A549 (cell line): ENCODE measurements at regions not wholly inside any gene's neighbourhood (a gene's known extent, or its start where the extent isn't known, plus 50 kb on each side); places are given as distances from the start of the nearest gene placed in this dataset.
A peak's percentile ranks its signal among the peaks of the same experiment; 100 is the strongest.

Source experiments
- ATAC-seq, 2 experiments: fragments of 200-7000 bp in 1 of 2; fragments of >200 bp in 1 of 2; cut with Nextera tagmentation in 1 of 2; cut with Tn5 transposase in 1 of 2; 3 replicates each; pipeline versions ENCODE4 v1.8.0 to v1.9.1; 2018 to 2020; ENCODE audit warnings: mild to moderate bottlenecking in 1 of 2, moderate library complexity in 1 of 2
- CTCF ChIA-PET: fragments of 300-600 bp; sonication (Branson Sonifier 250); formaldehyde crosslinking; extraction: SDS; loops from one replicate; lab custom pipeline; 2021; ENCODE audit warnings: antibody characterized with exemption, inconsistent platforms; lab: Yijun Ruan, JAX
- POLR2A ChIA-PET: fragments of 350-600 bp; formaldehyde crosslinking; extraction: SDS; loops from one replicate; lab custom pipeline; 2021; ENCODE audit warnings: antibody characterized with exemption, inconsistent platforms; lab: Yijun Ruan, JAX
- DNase-seq, 2 experiments: peaks; one replicate each; pipeline versions ENCODE4 v3.0.0 to v3.0.0-alpha.2; 2011 to 2016; ENCODE audit warnings: low read depth in 1 of 2, low spot score in 1 of 2
- FAIRE-seq: peaks from 2 replicates; lab custom pipeline; 2011; peaks lifted over from hg19 to GRCh38; lab: Jason Lieb, UNC
- H3K27ac ChIP-seq, 2 experiments: fragments of >200 bp; sonication (Bioruptor Twin); formaldehyde crosslinking; 3 replicates each; pipeline ENCODE4 v1.5.1; 2016 to 2017
- H3K4me1 ChIP-seq: fragments of >200 bp; sonication (Bioruptor Twin); formaldehyde crosslinking; 3 replicates; pipeline ENCODE4 v1.6.1; 2016
- H3K4me2 ChIP-seq: fragments of >200 bp; sonication (Bioruptor Twin); formaldehyde crosslinking; 3 replicates; pipeline ENCODE4 v1.6.1; 2016
- H3K4me3 ChIP-seq: fragments of >200 bp; sonication (Bioruptor Twin); formaldehyde crosslinking; 3 replicates; pipeline ENCODE4 v1.5.1; 2016
- H3K9me3 ChIP-seq: fragments of >200 bp; sonication (Bioruptor Twin); formaldehyde crosslinking; 3 replicates; pipeline ENCODE4 v1.6.1; 2016
- CBX2 ChIP-seq: fragments of 200-600 bp; sonication (generic); IDR thresholded peaks from 2 replicates; pipeline ENCODE4 v1.6.1; 2016; ENCODE audit warnings: low read depth, mild to moderate bottlenecking, borderline replicate concordance
- CBX8 ChIP-seq: fragments of 200-600 bp; sonication (generic); IDR thresholded peaks from 2 replicates; pipeline ENCODE4 v1.6.1; 2016
- CEBPB ChIP-seq, 2 experiments: fragments of >200 bp in 1 of 2; sonication (Bioruptor Twin) in 1 of 2; formaldehyde crosslinking in 1 of 2; IDR thresholded peaks; 2 replicates each; pipeline ENCODE4 v1.6.1; 2012 to 2016
- CHD4 ChIP-seq: fragments of 200-600 bp; sonication (generic); IDR thresholded peaks from 2 replicates; pipeline ENCODE4 v1.6.1; 2016; ENCODE audit warnings: antibody characterized with exemption, mild to moderate bottlenecking, borderline replicate concordance
- CTCF ChIP-seq: fragments of >200 bp; sonication (Bioruptor Twin); formaldehyde crosslinking; IDR thresholded peaks from 3 replicates; pipeline ENCODE4 v1.5.1; 2016
- EP300 ChIP-seq, 2 experiments: fragments of >200 bp; sonication (Bioruptor Twin); formaldehyde crosslinking; IDR thresholded peaks; 2 replicates in 1 of 2; 3 replicates in 1 of 2; pipeline ENCODE4 v1.6.1; 2016 to 2017
- FOSL2 ChIP-seq, 2 experiments: fragments of 450-650 bp in 1 of 2; fragments of >200 bp in 1 of 2; sonication (Bioruptor Twin) in 1 of 2; formaldehyde crosslinking; IDR thresholded peaks; 2 replicates each; pipeline versions ENCODE4 v1.5.0 to v1.6.1; 2016 to 2020; ENCODE audit warnings: mild to moderate bottlenecking in 1 of 2, moderate library complexity in 1 of 2
- FOXS1 ChIP-seq: fragments of 250-450 bp; sonication (Bioruptor Pico); IDR thresholded peaks from 2 replicates; pipeline ENCODE4 v1.5.0; 2020; ENCODE audit warnings: mild to moderate bottlenecking, moderate library complexity
- GATA3 ChIP-seq: IDR thresholded peaks from 2 replicates; pipeline ENCODE4 v1.6.1; 2012; ENCODE audit warnings: borderline replicate concordance
- HES2 ChIP-seq: fragments of >200 bp; sonication (Bioruptor Twin); formaldehyde crosslinking; IDR thresholded peaks from 2 replicates; pipeline ENCODE4 v1.6.1; 2016
- HOXB5 ChIP-seq: fragments of 250-450 bp; sonication (Bioruptor Pico); IDR thresholded peaks from 2 replicates; pipeline ENCODE4 v1.5.0; 2020; ENCODE audit warnings: mild to moderate bottlenecking, moderate library complexity
- JUN ChIP-seq, 2 experiments: fragments of >200 bp; sonication (Bioruptor Twin); formaldehyde crosslinking; IDR thresholded peaks; 2 replicates in 1 of 2; 3 replicates in 1 of 2; pipeline ENCODE4 v1.6.1; 2016 to 2017
- JUNB ChIP-seq: fragments of >200 bp; sonication (Bioruptor Twin); formaldehyde crosslinking; IDR thresholded peaks from 2 replicates; pipeline ENCODE4 v1.6.1; 2016
- KDM5A ChIP-seq: fragments of 200-600 bp; sonication (generic); IDR thresholded peaks from 2 replicates; pipeline ENCODE4 v1.6.1; 2016; ENCODE audit warnings: antibody characterized with exemption, mild to moderate bottlenecking
- MAFK ChIP-seq: fragments of 450-650 bp; IDR thresholded peaks from 2 replicates; pipeline ENCODE4 v1.6.1; 2014; ENCODE audit not compliant: partially characterized antibody
- MAZ ChIP-seq: fragments of 150-350 bp; IDR thresholded peaks from 2 replicates; pipeline ENCODE4 v1.6.1; 2014; ENCODE audit warnings: antibody characterized with exemption, low read depth, low read length, borderline replicate concordance
- NFE2L2 ChIP-seq: fragments of 150-350 bp; conservative IDR thresholded peaks from 2 replicates; pipeline ENCODE4 v1.6.1; 2014; ENCODE audit warnings: low read length
- RAD21 ChIP-seq, 2 experiments: fragments of >200 bp in 1 of 2; sonication (Bioruptor Twin) in 1 of 2; formaldehyde crosslinking in 1 of 2; IDR thresholded peaks in 1 of 2; conservative IDR thresholded peaks in 1 of 2; 2 replicates in 1 of 2; 3 replicates in 1 of 2; pipeline ENCODE4 v1.6.1; 2012 to 2018; ENCODE audit warnings: inconsistent platforms in 1 of 2
- RCOR1 ChIP-seq: fragments of 150-350 bp; IDR thresholded peaks from 2 replicates; pipeline ENCODE4 v1.6.1; 2014; ENCODE audit warnings: antibody characterized with exemption, low read length, low read depth
- SMC3 ChIP-seq: fragments of >200 bp; sonication (Bioruptor Twin); formaldehyde crosslinking; IDR thresholded peaks from 3 replicates; pipeline ENCODE4 v1.6.1; 2018; ENCODE audit warnings: inconsistent platforms
- ZFP36 ChIP-seq: fragments of 450-650 bp; IDR thresholded peaks from 2 replicates; pipeline ENCODE4 v1.6.1; 2014; ENCODE audit warnings: borderline replicate concordance; ENCODE audit not compliant: partially characterized antibody
- WGBS: methylation state at CpG from one replicate; pipeline ENCODE4 v1.1.6; 2017; ENCODE audit errors: missing lambda C conversion rate; 5-methylcytosine and 5-hydroxymethylcytosine counted together
- TF ChIP-seq, protein P1 (sequence below): fragments of >200 bp; sonication (Bioruptor Twin); formaldehyde crosslinking; IDR thresholded peaks from 3 replicates; pipeline ENCODE4 v1.6.1; 2016
- TF ChIP-seq, protein P2 (sequence below): fragments of 200-600 bp; sonication (generic); IDR thresholded peaks from 2 replicates; pipeline ENCODE4 v1.6.1; 2016; ENCODE audit warnings: antibody characterized with exemption, mild to moderate bottlenecking, moderate library complexity

DNA sequence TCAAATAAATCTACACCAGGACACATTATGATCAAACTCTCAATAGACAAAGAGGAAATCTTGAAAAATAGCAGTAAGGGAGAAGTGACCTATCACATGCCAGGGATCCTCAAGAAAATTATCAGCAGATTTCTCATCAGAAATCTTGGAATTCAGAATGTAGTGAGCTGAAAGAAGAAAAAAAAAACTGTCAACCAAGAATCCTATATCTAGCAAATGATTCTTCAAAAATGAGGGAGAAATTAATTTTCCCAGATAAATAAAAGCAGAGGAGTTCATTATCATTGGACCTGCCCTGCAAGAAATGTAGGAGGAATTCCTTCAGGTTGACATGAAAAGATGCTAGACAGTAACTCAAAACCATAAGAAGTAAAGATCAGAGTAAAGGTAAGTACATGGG, 363.6 kb downstream of the TFAP2A start:
- Histone ChIP-seq H3K4me2 (no peak overlapping the region), H3K4me1 (peaks cover 29% of the 10 kb centered on the region), H3K4me3 (no peak overlapping the region), H3K27ac (no peak overlapping the region), H3K9me3 (peaks cover 4% of the 10 kb centered on the region; the same call in 2 of the 3 replicates)
- ChIA-PET CTCF (interaction anchor here (0.8 kb wide), 1 partner anchor 160 kb away, joined by 3 read pairs; no protein-coding TSS in a partner anchor), POLR2A (no interaction called here)
- DNase-seq: no peak
- ATAC-seq: no peak
- TF ChIP-seq MAZ: no peak
- TF ChIP-seq MAFK: no peak
- no peak for TF ChIP-seq RAD21 (conservative IDR thresholded peaks at IDR 0.05 in 1 of 2, IDR thresholded peaks at IDR 0.05 in 1 of 2)
- no peak for TF ChIP-seq NFE2L2
- TF ChIP-seq CEBPB (IDR thresholded peaks at IDR 0.05): no peak
- FAIRE-seq: no peak

DNA sequence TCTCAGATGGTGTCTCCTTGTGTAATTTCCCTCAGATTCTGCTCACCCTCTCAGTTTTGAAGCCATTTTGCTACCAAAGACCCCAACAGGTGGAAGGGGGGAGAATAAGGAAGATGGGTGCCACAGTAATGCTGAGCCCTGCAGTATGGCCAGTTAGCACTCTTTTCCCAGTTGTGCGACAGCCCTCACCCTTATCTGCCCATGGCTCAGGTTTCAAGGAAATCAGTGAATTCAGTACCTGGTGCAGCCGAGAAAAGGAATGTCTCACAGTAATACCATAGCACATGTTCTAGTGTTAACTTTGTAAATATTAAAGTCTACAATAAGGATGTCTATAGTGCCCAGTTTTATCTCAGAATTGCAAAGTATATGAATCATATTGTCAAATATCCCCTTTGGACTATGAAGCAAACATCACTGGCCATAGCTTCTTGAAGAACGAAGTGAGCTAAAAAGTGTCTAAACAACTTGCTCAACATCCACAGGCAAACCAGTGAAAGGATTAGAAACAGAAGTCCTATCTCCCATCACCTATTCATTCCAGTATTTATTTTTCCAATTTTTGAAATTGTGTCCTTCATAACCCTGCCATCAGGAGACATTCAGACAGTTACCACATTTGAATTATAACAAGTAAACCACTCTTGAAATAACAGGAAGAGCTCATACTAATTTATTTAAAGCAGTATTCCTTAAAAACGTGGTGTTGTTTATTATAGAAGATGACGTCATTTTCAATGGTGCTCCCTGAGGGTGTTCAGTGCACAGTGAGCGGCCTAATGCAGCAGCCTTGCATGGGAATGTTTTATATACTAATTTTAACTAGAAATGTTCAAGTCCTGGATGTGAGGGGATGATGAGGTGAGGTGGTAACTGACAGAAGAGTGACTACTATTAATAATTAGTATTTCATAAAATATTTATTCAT, 366.2 kb downstream of the TFAP2A start:
- ATAC-seq: peak; percentile 94 to 98
- Histone ChIP-seq H3K4me3 (no peak overlapping the region), H3K4me2 (peak overlapping the region; percentile 55), H3K27ac (peak overlapping the region; percentile 78 to 84), H3K9me3 (peaks cover 4% of the 10 kb centered on the region; the same call in 2 of the 3 replicates), H3K4me1 (peaks cover 29% of the 10 kb centered on the region)
- ChIA-PET CTCF (no interaction called here), POLR2A (interaction anchor here (1.7 kb wide), 1 partner anchor 15 kb away, joined by 5 read pairs; no protein-coding TSS in a partner anchor)
- 17% methylated on average over 6 of the region's 6 CpGs for WGBS
- TF ChIP-seq SMC3 (peak; percentile 24; the same call in 1 of the 3 replicates), CEBPB (IDR thresholded peaks at IDR 0.05) (peak; percentile 80 to 89), CHD4 (no peak), HES2 (peak; percentile 80), FOXS1 (CRISPR knock-in tag) (no peak), GATA3 (peak; percentile 90), CTCF (no peak), CBX2 (no peak), JUNB (peak; percentile 77), RCOR1 (no peak), JUN (IDR thresholded peaks at IDR 0.05) (peak in 1 of 2 experiments; percentile 59; a peak in 3 of 5 replicates), CBX8 (no peak), HOXB5 (CRISPR knock-in tag) (no peak), EP300 (IDR thresholded peaks at IDR 0.05) (peak; percentile 66 to 67; a peak in 2 of 5 replicates), KDM5A (no peak), ZFP36 (no peak), NFE2L2 (no peak), FOSL2 (IDR thresholded peaks at IDR 0.05) (peak; percentile 60; the same call in 1 of the 2 replicates), FOSL2 (CRISPR knock-in tag; IDR thresholded peaks at IDR 0.05) (peak; percentile 79), MAFK (no peak), RAD21 (conservative IDR thresholded peaks at IDR 0.05 in 1 of 2, IDR thresholded peaks at IDR 0.05 in 1 of 2) (peak in 1 of 2 experiments; percentile 39; a peak in 3 of 5 replicates)
- TF ChIP-seq, protein P1, sequence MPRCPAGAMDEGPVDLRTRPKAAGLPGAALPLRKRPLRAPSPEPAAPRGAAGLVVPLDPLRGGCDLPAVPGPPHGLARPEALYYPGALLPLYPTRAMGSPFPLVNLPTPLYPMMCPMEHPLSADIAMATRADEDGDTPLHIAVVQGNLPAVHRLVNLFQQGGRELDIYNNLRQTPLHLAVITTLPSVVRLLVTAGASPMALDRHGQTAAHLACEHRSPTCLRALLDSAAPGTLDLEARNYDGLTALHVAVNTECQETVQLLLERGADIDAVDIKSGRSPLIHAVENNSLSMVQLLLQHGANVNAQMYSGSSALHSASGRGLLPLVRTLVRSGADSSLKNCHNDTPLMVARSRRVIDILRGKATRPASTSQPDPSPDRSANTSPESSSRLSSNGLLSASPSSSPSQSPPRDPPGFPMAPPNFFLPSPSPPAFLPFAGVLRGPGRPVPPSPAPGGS: 0 out of 3 replicates have a peak, but pooled peaks have one; percentile 44
- TF ChIP-seq, protein P2, sequence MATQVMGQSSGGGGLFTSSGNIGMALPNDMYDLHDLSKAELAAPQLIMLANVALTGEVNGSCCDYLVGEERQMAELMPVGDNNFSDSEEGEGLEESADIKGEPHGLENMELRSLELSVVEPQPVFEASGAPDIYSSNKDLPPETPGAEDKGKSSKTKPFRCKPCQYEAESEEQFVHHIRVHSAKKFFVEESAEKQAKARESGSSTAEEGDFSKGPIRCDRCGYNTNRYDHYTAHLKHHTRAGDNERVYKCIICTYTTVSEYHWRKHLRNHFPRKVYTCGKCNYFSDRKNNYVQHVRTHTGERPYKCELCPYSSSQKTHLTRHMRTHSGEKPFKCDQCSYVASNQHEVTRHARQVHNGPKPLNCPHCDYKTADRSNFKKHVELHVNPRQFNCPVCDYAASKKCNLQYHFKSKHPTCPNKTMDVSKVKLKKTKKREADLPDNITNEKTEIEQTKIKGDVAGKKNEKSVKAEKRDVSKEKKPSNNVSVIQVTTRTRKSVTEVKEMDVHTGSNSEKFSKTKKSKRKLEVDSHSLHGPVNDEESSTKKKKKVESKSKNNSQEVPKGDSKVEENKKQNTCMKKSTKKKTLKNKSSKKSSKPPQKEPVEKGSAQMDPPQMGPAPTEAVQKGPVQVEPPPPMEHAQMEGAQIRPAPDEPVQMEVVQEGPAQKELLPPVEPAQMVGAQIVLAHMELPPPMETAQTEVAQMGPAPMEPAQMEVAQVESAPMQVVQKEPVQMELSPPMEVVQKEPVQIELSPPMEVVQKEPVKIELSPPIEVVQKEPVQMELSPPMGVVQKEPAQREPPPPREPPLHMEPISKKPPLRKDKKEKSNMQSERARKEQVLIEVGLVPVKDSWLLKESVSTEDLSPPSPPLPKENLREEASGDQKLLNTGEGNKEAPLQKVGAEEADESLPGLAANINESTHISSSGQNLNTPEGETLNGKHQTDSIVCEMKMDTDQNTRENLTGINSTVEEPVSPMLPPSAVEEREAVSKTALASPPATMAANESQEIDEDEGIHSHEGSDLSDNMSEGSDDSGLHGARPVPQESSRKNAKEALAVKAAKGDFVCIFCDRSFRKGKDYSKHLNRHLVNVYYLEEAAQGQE: no peak
- DNase-seq: peak in 1 of 2 experiments; percentile 80
- FAIRE-seq: no peak
